ENCODE measurements at regions not wholly inside any gene's neighbourhood (a gene's known extent, or its start where the extent isn't known, plus 50 kb on each side); places are given as distances from the start of the nearest gene placed in this dataset.

GRCh38 chr14:97820781-97821180, 1023.6 kb downstream of the VRK1 start:
- TF ChIP-seq CTCF (IDR thresholded peaks at IDR 0.05) = no peak
- TF ChIP-seq POLR2A (IDR thresholded peaks at IDR 0.05) = no peak
